ENCODE measurements at regions not wholly inside any gene's neighbourhood (a gene's known extent, or its start where the extent isn't known, plus 50 kb on each side); places are given as distances from the start of the nearest gene placed in this dataset.

DNA sequence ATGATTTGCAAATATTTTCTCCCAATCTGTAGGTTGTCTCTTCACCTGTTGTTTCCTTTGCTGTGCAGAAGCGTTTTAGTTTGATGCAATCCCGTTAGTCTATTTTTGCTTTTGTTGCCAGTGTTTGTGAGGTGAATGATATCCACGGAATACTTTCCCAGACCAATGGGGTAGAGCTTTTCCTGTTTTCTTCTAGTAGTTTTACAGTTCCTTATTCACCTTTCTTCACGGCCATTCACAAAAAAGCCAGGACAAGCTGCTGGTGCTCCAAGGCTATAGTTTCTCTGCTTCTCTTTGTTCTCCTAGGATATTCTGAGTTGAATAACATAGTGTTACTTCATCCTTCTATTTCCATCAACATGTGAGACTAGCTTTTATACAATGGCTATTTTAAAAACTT lies 98.7 kb downstream of the UTP18 start:
- TF ChIP-seq CTCF (conservative IDR thresholded peaks at IDR 0.05) (no peak), EZH2 (IDR thresholded peaks at IDR 0.05; ENCODE audit: low read depth) (no peak)
